Urothelium cell line (cell line): ENCODE measurements at regions not wholly inside any gene's neighbourhood (a gene's known extent, or its start where the extent isn't known, plus 50 kb on each side); places are given as distances from the start of the nearest gene placed in this dataset.
"Not testable (repeated sequence)": the region's sequence is repeated elsewhere in the genome, so short reads cannot be mapped to it uniquely, and the experiment has no call there.

Experiments
- DNase-seq: peaks from one replicate; pipeline ENCODE4 v3.0.0; 2011; ENCODE audit warnings: low spot score, mixed read lengths
- FAIRE-seq: peaks from 2 replicates; lab custom pipeline; 2011; peaks lifted over from hg19 to GRCh38; lab: Jason Lieb, UNC

DNA sequence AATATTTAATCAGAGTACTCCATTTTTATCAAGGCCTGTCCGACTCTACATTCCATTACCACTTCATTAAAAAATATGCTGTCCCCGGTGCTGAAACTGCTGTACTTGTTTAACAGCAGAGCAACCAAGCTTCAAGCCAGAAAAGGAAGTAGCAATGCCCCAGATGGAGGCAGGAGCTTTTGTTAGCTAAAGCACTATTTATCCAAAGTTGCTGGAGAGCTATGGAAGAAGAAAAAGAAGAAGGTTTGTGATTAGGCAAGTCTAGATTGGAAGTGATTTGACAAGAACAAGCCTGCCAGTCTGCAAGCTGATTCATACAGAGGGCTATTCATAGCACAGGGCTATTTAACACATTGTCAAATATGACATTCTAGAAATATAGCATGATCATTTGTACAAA, 160.9 kb upstream of the SPTLC3 start:
- no peak for FAIRE-seq
- DNase-seq: peak; percentile 13

GRCh38 chr20:12849225-12849910, 159.4 kb upstream of the SPTLC3 start:
- DNase-seq: no peak
- no peak for FAIRE-seq

DNA sequence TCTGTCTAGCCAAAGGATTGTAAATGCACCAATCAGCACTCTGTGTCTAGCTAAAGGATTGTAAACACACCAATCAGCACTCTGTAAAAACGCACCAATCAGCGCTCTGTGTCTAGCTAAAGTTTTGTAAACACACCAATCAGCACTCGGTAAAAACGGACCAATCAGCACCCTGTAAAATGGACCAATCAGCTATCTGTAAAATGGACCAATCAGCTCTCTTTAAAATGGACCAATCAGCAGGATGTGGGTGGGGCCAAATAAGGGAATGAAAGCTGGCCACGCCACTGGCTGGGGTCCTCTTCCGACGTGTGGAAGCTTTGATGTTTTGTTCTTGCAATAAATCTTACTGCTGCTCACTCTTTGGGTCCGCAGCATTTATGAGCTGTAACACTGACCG, 151.1 kb upstream of the SPTLC3 start:
- FAIRE-seq, DNase-seq: not testable (repeated sequence)

- FAIRE-seq (no peak), DNase-seq (no peak)
Measured at GRCh38 chr20:12860619-12861247, 148.0 kb upstream of the SPTLC3 start.

- DNase-seq: no peak
- no peak for FAIRE-seq
Measured at GRCh38 chr20:12869669-12870068, 139.1 kb upstream of the SPTLC3 start.

- DNase-seq (no peak), FAIRE-seq (no peak)
Measured at GRCh38 chr20:12870588-12870987, 138.2 kb upstream of the SPTLC3 start.

DNA sequence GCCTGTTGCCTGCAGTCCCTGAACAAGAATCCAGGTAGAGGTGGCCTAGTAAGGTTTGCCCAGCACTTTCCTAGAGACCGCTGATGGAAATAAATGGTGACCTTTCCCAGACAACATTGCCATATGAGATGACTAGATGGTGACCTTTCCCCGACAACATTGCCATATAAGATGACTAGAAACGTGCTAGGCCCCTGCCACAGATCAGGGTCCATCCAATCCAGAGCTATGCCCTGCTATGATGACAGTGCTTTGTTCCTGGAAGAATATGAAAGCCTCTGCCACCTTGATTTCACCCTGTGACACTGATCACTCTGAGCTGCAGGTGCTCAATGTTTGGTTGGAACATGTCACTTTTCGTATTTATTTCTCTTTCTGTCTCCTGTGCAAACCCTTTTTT, 133.8 kb upstream of the SPTLC3 start:
- FAIRE-seq (no peak), DNase-seq (no peak)

DNA sequence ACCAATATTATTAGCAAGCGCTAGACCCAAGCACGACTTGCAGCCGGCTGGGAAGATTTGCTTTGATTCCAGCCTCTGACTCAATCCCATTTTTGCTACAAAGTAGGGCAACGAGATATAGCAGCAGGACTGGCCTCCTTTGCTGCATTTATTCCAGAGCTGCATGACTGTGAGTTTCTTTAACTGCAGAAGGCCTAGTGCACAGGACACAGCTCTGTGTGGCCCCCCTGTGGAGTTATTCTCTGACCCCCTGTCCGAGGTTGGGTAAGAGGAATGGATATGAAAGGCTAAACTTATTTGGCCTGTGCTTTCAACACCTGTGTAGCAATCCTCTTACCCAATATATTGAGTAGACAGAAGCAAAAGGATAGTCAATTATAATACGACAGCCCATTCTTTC, 133.3 kb upstream of the SPTLC3 start:
- FAIRE-seq (no peak), DNase-seq (no peak)

DNA sequence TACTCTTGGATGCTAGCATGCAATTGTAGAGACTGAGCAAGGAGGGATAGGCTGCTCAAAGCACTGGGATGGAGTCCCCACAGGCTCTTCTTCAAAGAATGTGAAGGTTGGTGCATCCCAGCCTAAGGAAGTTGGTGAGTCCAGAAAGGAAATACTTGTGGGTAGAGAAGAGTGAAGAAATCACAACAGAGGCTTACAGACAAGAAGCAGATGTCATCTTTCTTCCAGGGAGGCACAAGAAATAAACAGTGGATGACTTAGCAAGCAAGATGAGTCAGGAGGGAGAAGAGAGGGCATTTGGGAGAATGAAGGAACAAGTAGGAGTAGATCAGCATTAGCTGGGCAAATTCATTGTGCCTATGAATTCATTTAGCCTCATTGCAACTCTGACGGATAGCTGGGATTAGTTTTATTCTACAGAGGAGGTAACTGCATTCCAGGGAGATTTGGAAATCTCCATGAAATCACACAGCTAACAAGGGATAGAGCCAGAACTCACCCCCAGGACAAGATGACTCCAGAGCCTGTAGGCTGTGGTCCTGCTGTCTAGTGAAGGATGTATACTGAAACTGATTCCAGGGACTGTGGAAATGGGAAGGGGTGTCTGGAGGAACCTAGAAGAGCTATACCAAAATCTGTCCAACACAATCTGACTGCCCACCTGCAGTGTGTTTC, 125.8 kb upstream of the SPTLC3 start:
- no peak for DNase-seq

DNA sequence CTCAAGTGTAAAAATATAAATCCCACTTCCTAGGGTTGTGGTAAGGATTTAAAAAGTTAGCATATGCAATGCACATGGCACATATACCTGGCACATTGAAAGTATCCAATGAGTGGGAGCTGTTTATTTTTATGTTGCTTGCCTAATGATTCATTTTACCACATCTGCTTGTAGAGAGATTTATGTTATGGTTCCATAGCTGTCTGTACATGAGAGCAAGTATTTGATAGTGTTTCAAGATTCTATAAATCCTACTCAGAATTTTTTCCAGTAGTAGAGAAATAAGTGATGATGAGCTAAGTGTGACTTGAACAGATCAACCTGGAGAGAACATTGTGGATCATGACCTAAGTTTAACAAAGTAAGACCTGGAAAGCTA, 125.3 kb upstream of the SPTLC3 start:
- no peak for FAIRE-seq

More for the DNA sequence above, 125.8 kb upstream of the SPTLC3 start:
- FAIRE-seq: no peak

GRCh38 chr20:12886618-12887363, 122.0 kb upstream of the SPTLC3 start:
- FAIRE-seq (no peak), DNase-seq (no peak)

More for the DNA sequence above, 125.3 kb upstream of the SPTLC3 start:
- DNase-seq: no peak

DNA sequence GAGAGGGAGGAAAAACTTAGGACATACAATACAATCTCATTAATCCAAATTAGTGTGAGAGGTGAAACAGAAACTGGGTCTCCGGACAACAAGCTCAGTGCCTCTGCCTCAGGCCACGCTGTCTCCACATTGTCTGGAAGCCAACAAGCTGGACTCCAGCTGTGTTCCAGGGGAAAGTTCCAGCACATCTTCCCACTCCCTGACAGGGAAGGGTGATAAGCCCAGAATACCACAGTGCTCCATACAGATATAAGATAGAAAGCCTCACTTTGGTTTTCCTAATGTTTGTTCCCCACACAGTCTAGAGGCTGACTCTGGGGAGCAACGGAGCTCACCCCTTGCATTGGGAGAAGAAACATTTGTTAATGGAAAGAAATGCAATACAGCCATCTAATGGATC, 117.1 kb upstream of the SPTLC3 start:
- FAIRE-seq (no peak), DNase-seq (no peak)

DNA sequence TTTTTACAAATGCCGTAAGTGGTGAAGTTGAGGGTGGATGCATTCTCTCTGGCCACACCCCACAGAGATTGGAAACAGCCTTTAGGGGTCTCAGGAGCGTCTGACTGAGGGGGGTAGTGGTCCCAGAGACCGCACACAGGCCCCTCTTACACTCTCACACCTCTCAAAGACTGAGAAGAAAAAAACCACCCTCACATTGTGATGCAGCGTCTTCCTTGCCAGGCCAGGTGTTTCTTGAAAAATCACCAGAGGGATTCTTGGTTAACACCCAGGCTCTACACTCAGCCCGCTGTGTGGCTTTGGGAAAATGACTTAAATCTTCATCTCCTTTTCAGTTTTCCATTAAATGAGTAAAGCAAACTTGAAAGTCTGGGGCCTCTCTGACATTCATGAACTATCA, 115.8 kb upstream of the SPTLC3 start:
- DNase-seq: no peak
- no peak for FAIRE-seq

- FAIRE-seq: no peak
- DNase-seq: no peak
Measured at GRCh38 chr20:12893653-12894052, 115.1 kb upstream of the SPTLC3 start.

DNA sequence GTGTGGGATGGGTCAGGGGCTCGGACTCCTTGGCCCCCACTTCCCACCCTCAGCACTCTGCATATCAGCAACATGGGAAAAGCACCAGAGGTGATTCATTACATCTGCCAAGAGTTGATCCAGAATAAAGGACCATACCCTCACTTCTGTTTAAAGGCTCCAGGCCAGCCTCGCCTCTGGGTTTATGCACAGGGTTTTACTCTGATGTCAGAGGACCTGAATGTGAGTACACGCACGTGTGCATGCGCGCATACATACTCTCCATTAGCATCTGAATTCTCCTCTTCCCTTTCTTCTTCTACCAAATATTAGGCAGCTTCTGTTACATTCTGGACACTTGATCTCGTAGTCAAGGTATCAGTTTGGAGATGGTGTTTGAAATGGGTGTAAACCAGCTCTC, 114.7 kb upstream of the SPTLC3 start:
- no peak for FAIRE-seq
- no peak for DNase-seq

DNA sequence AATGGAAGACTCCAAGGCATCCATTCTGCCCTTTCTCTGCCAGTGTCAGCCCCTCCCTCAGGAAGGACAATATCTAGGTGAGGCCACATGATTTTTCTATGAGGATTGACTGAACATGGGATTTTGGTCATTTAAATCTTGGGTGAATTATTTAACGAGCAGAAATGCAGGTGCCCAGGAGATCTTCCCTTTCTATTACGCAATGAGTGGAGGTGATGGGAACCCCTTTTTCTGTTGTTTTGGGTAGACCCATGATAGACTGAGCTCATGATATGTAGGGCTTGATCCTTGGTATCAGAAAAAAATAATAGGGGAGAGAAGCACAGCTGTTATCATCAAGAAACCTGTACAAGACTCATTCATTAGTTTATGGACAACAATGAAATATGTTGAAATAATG, 112.6 kb upstream of the SPTLC3 start:
- DNase-seq: no peak
- no peak for FAIRE-seq

GRCh38 chr20:12902992-12903391, 105.8 kb upstream of the SPTLC3 start:
- no peak for FAIRE-seq

GRCh38 chr20:12906361-12906760, 102.4 kb upstream of the SPTLC3 start:
- no peak for FAIRE-seq
- DNase-seq: no peak

More at GRCh38 chr20:12902992-12903391, 105.8 kb upstream of the SPTLC3 start:
- DNase-seq: no peak

- no peak for FAIRE-seq
- no peak for DNase-seq
Measured at GRCh38 chr20:12911372-12911771, 97.4 kb upstream of the SPTLC3 start.

GRCh38 chr20:12913781-12914443, 94.9 kb upstream of the SPTLC3 start:
- no peak for DNase-seq
- FAIRE-seq: no peak

DNA sequence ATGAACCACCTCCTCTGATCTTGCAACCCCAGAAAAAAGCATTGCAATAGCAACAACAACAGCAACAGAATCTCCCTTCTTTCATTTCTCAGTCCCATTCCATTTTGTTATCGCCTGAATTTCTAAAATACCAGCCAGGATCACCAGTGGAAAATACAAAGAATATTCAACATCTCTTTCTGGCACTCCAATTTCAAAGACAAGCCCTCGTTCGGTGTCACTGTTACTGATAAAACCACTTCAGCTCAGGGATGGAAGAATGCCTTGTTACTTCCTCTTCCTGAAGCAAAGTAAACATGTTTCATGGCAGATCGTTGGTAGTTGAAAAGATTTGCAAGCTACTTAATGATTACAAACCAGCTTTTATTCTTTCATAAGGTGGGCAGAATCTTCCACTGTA, 94.0 kb upstream of the SPTLC3 start:
- FAIRE-seq (no peak), DNase-seq (no peak)
